PFSK-1 (cell line): ENCODE measurements at regions not wholly inside any gene's neighbourhood (a gene's known extent, or its start where the extent isn't known, plus 50 kb on each side); places are given as distances from the start of the nearest gene placed in this dataset.

Experiments
- FOXP2 ChIP-seq: optimal IDR thresholded peaks from 2 replicates; pipeline ENCODE3; 2011; ENCODE audit warnings: borderline replicate concordance, control low read depth, inconsistent platforms; ENCODE audit not compliant: insufficient read depth; ENCODE audit errors: extremely low read length, extremely low read depth
- POLR2AphosphoS5 ChIP-seq: IDR thresholded peaks from 2 replicates; pipeline ENCODE4 v1.6.1; 2012; ENCODE audit warnings: low read depth, mild to moderate bottlenecking, control low read depth, low read length, moderate library complexity
- SIN3A ChIP-seq: IDR thresholded peaks from 2 replicates; pipeline ENCODE4 v1.6.1; 2012; ENCODE audit warnings: mild to moderate bottlenecking, low read length, moderate library complexity, borderline replicate concordance; ENCODE audit not compliant: insufficient read depth
- TAF1 ChIP-seq: IDR thresholded peaks from 2 replicates; pipeline ENCODE4 v1.6.1; 2012; ENCODE audit warnings: low read length, control low read depth, borderline replicate concordance; ENCODE audit not compliant: insufficient read depth
- TF ChIP-seq, protein P1 (sequence below), 2 experiments: IDR thresholded peaks; 2 replicates each; pipeline versions ENCODE4 v1.6.1 to v1.8.0; 2011 to 2012; ENCODE audit warnings: low read depth in 2 of 2, low read length in 2 of 2, control low read depth in 1 of 2, inconsistent platforms in 1 of 2, mild to moderate bottlenecking in 1 of 2, moderate library complexity in 1 of 2; ENCODE audit not compliant: insufficient read depth in 1 of 2

DNA sequence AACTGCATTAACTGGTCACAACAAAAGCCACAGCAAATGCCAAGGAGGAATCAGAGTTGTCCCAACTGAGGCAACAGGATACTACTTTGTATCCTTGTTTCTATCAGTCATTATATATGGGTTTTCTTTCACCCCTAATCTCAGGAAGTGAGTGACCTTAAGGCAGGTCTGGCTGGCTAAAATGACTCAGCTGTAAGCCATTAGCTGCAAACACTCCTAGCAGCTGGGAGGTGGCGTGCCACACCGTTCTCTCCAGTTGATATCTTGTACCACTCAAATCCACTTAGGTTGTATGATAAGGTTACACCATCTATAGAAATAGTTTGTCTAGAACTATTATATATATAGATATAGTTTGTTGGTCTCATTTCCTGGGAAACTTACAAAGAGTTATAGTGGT lies 171.1 kb upstream of the MC4R start:
- TF ChIP-seq TAF1 = no peak
- no peak for TF ChIP-seq SIN3A
- TF ChIP-seq POLR2AphosphoS5 = no peak
- TF ChIP-seq, protein P1, sequence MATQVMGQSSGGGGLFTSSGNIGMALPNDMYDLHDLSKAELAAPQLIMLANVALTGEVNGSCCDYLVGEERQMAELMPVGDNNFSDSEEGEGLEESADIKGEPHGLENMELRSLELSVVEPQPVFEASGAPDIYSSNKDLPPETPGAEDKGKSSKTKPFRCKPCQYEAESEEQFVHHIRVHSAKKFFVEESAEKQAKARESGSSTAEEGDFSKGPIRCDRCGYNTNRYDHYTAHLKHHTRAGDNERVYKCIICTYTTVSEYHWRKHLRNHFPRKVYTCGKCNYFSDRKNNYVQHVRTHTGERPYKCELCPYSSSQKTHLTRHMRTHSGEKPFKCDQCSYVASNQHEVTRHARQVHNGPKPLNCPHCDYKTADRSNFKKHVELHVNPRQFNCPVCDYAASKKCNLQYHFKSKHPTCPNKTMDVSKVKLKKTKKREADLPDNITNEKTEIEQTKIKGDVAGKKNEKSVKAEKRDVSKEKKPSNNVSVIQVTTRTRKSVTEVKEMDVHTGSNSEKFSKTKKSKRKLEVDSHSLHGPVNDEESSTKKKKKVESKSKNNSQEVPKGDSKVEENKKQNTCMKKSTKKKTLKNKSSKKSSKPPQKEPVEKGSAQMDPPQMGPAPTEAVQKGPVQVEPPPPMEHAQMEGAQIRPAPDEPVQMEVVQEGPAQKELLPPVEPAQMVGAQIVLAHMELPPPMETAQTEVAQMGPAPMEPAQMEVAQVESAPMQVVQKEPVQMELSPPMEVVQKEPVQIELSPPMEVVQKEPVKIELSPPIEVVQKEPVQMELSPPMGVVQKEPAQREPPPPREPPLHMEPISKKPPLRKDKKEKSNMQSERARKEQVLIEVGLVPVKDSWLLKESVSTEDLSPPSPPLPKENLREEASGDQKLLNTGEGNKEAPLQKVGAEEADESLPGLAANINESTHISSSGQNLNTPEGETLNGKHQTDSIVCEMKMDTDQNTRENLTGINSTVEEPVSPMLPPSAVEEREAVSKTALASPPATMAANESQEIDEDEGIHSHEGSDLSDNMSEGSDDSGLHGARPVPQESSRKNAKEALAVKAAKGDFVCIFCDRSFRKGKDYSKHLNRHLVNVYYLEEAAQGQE (IDR thresholded peaks at IDR 0.05; ENCODE audit: insufficient read depth in 1 of 2, low read depth in 2 of 2, low read length in 2 of 2) = no peak

GRCh38 chr18:60549338-60549960 lies 176.9 kb upstream of the MC4R start:
- TF ChIP-seq TAF1 (no peak), POLR2AphosphoS5 (no peak), SIN3A (no peak), FOXP2 (no peak)
- TF ChIP-seq, protein P1 (IDR thresholded peaks at IDR 0.05; ENCODE audit: insufficient read depth in 1 of 2, low read depth in 2 of 2, low read length in 2 of 2) = no peak

DNA sequence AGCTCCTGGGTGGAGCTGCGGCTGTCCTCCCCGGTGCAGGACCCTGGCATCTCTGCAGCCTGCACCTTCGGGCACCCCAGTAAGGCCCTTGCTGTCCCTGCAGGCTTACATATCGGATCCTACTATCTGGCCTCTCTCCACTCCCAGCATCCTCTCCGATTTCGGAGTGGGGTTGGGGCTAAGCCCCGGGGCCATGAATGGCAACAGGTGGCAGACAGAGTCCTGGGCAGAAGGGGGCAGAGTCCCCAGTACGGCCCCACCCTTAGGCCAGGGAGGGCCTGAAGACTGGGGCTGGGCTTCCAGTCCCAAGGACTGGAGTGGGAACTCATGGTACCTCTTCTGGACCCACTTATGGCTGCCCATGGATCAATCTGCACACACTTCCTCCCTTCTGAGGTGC lies 180.4 kb upstream of the MC4R start:
- TF ChIP-seq, protein P1 (IDR thresholded peaks at IDR 0.05; ENCODE audit: insufficient read depth in 1 of 2, low read depth in 2 of 2, low read length in 2 of 2) = no peak
- no peak for TF ChIP-seq POLR2AphosphoS5
- TF ChIP-seq FOXP2 = no peak
- TF ChIP-seq SIN3A = no peak

GRCh38 chr18:60554967-60555366 lies 182.4 kb upstream of the MC4R start:
- no peak for TF ChIP-seq FOXP2
- TF ChIP-seq SIN3A = no peak
- no peak for TF ChIP-seq TAF1
- TF ChIP-seq, protein P1 (IDR thresholded peaks at IDR 0.05; ENCODE audit: insufficient read depth in 1 of 2, low read depth in 2 of 2, low read length in 2 of 2) = no peak
- TF ChIP-seq POLR2AphosphoS5 = no peak

GRCh38 chr18:60555625-60556024 lies 183.1 kb upstream of the MC4R start:
- no peak for TF ChIP-seq TAF1
- no peak for TF ChIP-seq FOXP2
- no peak for TF ChIP-seq POLR2AphosphoS5
- TF ChIP-seq SIN3A = no peak
- TF ChIP-seq, protein P1 (IDR thresholded peaks at IDR 0.05; ENCODE audit: insufficient read depth in 1 of 2, low read depth in 2 of 2, low read length in 2 of 2) = no peak
